ENCODE measurements at regions not wholly inside any gene's neighbourhood (a gene's known extent, or its start where the extent isn't known, plus 50 kb on each side); places are given as distances from the start of the nearest gene placed in this dataset.

DNA sequence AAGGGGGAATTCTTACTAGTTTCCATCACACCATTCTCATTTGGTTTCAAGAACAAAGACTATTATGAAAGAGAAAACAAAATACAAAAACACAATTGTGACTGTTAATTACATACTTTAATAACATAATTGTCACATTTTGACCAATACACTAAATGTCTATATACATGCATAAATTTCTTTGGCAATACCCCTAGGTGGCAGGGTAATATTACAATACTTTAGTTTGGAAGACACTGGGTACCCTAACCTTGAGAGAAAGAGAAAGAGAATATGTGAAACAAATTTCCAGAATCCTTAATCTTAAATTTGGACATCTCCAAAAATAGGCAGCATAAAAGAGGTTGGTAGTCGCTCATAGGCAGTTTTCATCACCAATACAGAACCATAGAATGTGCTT, 619.6 kb upstream of the ADAMTS16 start:
- WGBS, 2 donors, result 56 to 60% methylated on average over 1 of the region's 1 CpG
- no peak for ATAC-seq (ENCODE audit: low FRiP score)
- DNase-seq, result no peak
- Histone ChIP-seq H3K4me1 (ENCODE audit: control insufficient read depth in 1 of 2, insufficient read depth in 2 of 2, low read length in 2 of 2) (no peaks in the 10 kb centered on the region), H3K27me3 (ENCODE audit: control insufficient read depth in 1 of 2, insufficient read depth in 2 of 2, low read length in 1 of 2) (no peaks in the 10 kb centered on the region), H3K9me3 (ENCODE audit: control insufficient read depth, low read length) (no peaks in the 10 kb centered on the region), H3K4me3 (ENCODE audit: low read length in 2 of 2) (no peak overlapping the region), H3K36me3 (ENCODE audit: control insufficient read depth in 1 of 2, insufficient read depth in 2 of 2, low read length in 1 of 2) (no peaks in the 10 kb centered on the region), H3K27ac (ENCODE audit: low read depth in 1 of 2, low read length in 2 of 2) (no peak overlapping the region)
- intact Hi-C loops (cut with DNase I), result no loop called here

DNA sequence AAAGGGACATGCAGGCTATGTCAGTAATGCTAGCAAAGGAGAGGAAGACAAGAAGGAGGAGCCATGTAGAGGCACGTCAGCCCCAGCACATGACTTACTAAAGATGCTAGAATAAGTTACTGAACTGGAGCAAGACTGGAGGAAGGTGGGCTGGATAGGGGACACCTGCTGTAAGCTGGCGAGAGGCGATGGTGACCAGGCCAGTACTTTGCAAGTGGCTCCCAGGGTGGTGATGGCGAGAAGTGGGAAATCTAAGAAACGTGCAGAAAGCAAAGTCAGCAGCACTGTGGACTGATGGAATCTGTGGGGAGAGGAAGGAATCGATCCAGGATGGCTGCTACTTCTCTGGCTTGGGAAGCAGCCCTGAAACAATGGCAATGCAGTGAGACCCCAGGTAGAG, 617.1 kb upstream of the ADAMTS16 start:
- Histone ChIP-seq H3K4me3 (ENCODE audit: low read length in 2 of 2) (no peak overlapping the region), H3K9me3 (ENCODE audit: control insufficient read depth, low read length) (no peaks in the 10 kb centered on the region), H3K27ac (ENCODE audit: low read depth in 1 of 2, low read length in 2 of 2) (no peak overlapping the region), H3K27me3 (ENCODE audit: control insufficient read depth in 1 of 2, insufficient read depth in 2 of 2, low read length in 1 of 2) (no peaks in the 10 kb centered on the region), H3K36me3 (ENCODE audit: control insufficient read depth in 1 of 2, insufficient read depth in 2 of 2, low read length in 1 of 2) (no peaks in the 10 kb centered on the region), H3K4me1 (ENCODE audit: control insufficient read depth in 1 of 2, insufficient read depth in 2 of 2, low read length in 2 of 2) (no peaks in the 10 kb centered on the region)
- ATAC-seq (ENCODE audit: low FRiP score) (no peak), DNase-seq (no peak)
- intact Hi-C loops (cut with DNase I), result no loop called here
- WGBS, 2 donors, result 69 to 70% methylated on average over 6 of the region's 6 CpGs

DNA sequence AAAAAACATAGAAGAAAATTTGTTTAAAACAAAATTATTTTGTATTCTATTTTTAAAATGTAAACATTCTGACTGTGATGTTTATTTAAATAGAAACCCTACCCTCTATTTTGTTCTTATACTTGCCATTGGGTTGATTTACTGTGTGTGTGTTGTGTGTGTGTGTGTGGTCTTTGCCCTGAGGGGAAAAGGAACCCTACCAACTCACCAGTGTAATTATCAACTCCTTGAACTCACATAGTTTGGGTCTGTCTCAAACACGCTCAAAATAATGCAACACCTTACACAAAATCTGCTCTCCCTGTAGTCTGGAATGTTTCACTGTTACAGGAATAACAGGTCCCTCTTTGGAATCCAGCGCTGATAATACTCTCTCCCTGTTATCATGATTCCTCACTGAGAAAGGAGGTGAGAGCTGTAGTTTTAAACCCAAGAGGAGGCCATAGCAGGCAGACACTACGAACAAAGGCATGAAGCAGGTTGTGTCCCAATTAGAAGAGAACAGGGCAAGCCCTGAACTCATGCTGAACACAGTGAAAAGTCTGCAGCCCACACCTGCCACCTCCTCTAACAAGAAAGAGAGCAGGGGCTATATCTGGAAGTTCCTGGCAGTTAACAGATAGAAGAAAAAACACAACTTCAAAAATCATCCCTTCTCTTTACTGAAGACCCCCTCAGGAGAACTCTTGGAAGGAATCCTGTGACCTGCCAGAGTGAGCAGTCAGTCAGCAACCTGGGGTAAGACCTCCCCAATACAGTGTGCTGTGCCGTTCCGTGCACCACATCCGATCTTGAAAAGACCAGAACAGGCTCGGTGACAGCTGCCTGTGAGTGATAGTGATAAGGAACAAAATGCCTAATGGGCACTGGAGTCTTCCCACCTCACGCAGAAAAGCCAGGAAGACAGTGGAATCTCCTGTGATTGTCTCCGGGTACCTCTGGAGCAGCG, 608.1 kb upstream of the ADAMTS16 start:
- no peak for DNase-seq
- Histone ChIP-seq H3K4me1 (ENCODE audit: control insufficient read depth in 1 of 2, insufficient read depth in 2 of 2, low read length in 2 of 2) (no peaks in the 10 kb centered on the region), H3K9me3 (ENCODE audit: control insufficient read depth, low read length) (no peaks in the 10 kb centered on the region), H3K27me3 (ENCODE audit: control insufficient read depth in 1 of 2, insufficient read depth in 2 of 2, low read length in 1 of 2) (no peaks in the 10 kb centered on the region), H3K4me3 (ENCODE audit: low read length in 2 of 2) (no peak overlapping the region), H3K36me3 (ENCODE audit: control insufficient read depth in 1 of 2, insufficient read depth in 2 of 2, low read length in 1 of 2) (no peaks in the 10 kb centered on the region), H3K27ac (ENCODE audit: low read depth in 1 of 2, low read length in 2 of 2) (no peak overlapping the region)
- WGBS, 2 donors, result 59 to 67% methylated on average over 10 of the region's 10 CpGs
- no peak for ATAC-seq (ENCODE audit: low FRiP score)
- intact Hi-C loops (cut with DNase I), result no loop called here

DNA sequence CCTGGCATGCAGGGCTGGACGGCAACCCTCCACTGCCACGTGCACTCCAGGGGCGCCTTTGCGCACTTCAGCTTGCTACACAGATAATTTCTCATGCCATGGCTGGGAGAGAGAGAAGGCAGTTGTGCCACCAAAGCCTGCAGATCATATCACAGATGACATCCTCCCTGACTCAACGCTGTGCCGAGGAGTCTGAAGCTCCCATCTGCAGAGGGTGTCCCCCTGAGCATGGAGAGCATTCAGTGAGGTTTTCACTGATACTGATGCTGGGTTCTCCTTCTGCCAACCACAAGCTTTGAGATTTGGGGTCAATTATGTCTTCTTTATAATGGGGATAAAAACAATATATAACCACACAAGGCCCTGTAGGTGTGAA, 607.4 kb upstream of the ADAMTS16 start:
- DNase-seq (no peak), ATAC-seq (ENCODE audit: low FRiP score) (no peak)
- intact Hi-C loops (cut with DNase I), result no loop called here
- H3K4me1 ChIP-seq (ENCODE audit: control insufficient read depth in 1 of 2, insufficient read depth in 2 of 2, low read length in 2 of 2), result no peaks in the 10 kb centered on the region
- H3K27ac ChIP-seq (ENCODE audit: low read depth in 1 of 2, low read length in 2 of 2), result no peak overlapping the region
- H3K9me3 ChIP-seq (ENCODE audit: control insufficient read depth, low read length), result no peaks in the 10 kb centered on the region
- no peaks in the 10 kb centered on the region for H3K36me3 ChIP-seq (ENCODE audit: control insufficient read depth in 1 of 2, insufficient read depth in 2 of 2, low read length in 1 of 2)
- no peaks in the 10 kb centered on the region for H3K27me3 ChIP-seq (ENCODE audit: control insufficient read depth in 1 of 2, insufficient read depth in 2 of 2, low read length in 1 of 2)
- no peak overlapping the region for H3K4me3 ChIP-seq (ENCODE audit: low read length in 2 of 2)
- 83 to 87% methylated on average over 6 of the region's 6 CpGs for WGBS, 2 donors

DNA sequence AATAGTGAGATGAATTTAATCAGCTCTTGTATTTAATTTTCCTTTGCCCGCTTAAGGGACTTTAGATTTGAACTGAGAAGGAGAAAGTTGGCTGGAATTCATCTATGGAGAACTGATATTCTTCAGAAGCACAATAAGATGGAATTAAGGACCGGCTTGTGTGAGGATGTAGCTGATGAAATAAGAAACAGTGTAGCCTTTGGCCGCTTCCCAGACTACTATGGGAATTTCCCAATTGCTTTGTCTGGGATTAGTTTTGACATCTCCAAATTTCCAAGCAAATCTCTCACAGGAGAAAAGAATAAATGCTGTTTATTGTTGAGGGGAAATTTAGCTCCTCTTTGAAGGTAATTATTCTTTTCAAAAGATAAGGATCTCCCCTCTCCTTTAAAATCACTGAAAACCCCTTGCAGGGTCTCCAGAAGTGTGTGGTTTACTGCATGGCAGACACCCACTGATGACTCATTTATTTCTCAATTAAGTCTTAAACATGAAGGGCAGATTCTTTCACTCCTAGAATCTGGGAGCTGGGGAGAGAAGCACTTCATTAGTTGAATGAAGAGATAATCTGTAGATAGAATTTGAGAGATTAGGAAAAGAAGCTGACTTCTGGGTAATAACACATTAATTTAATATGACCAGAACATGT, 606.5 kb upstream of the ADAMTS16 start:
- ATAC-seq (ENCODE audit: low FRiP score) (no peak), DNase-seq (no peak)
- WGBS, 2 donors, result 72 to 83% methylated on average over 3 of the region's 3 CpGs

DNA sequence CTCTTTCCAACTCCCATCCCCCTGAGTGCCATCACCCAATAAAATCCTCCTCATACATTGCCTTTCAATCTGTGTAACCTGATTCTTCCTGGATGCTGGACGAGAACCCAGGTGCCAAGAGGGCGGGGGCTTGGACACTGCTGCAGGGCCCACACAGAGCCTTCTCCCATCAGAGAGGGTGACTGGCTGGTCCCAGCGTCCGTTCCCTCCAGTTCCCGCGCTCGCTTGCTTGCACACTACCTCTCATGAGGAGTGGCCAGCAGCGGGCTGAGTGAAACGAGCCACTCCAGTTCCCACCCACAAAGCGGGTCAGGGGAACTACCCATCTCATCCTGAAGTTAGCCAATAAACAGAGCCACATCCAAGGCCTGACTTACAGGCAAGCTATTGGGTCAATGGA, 602.6 kb upstream of the ADAMTS16 start:
- Histone ChIP-seq H3K27ac (ENCODE audit: low read depth in 1 of 2, low read length in 2 of 2) (no peak overlapping the region), H3K27me3 (ENCODE audit: control insufficient read depth in 1 of 2, insufficient read depth in 2 of 2, low read length in 1 of 2) (no peaks in the 10 kb centered on the region), H3K9me3 (ENCODE audit: control insufficient read depth, low read length) (no peaks in the 10 kb centered on the region), H3K4me1 (ENCODE audit: control insufficient read depth in 1 of 2, insufficient read depth in 2 of 2, low read length in 2 of 2) (no peaks in the 10 kb centered on the region), H3K36me3 (ENCODE audit: control insufficient read depth in 1 of 2, insufficient read depth in 2 of 2, low read length in 1 of 2) (no peaks in the 10 kb centered on the region), H3K4me3 (ENCODE audit: low read length in 2 of 2) (no peak overlapping the region)
- intact Hi-C loops (cut with DNase I), result no loop called here
- DNase-seq (no peak), ATAC-seq (ENCODE audit: low FRiP score) (no peak)
- WGBS, 2 donors, result 79 to 82% methylated on average over 10 of the region's 10 CpGs

More for the DNA sequence above, 606.5 kb upstream of the ADAMTS16 start:
- Histone ChIP-seq H3K27ac (ENCODE audit: low read depth in 1 of 2, low read length in 2 of 2) (no peak overlapping the region), H3K4me1 (ENCODE audit: control insufficient read depth in 1 of 2, insufficient read depth in 2 of 2, low read length in 2 of 2) (no peaks in the 10 kb centered on the region), H3K4me3 (ENCODE audit: low read length in 2 of 2) (no peak overlapping the region), H3K9me3 (ENCODE audit: control insufficient read depth, low read length) (no peaks in the 10 kb centered on the region), H3K27me3 (ENCODE audit: control insufficient read depth in 1 of 2, insufficient read depth in 2 of 2, low read length in 1 of 2) (no peaks in the 10 kb centered on the region), H3K36me3 (ENCODE audit: control insufficient read depth in 1 of 2, insufficient read depth in 2 of 2, low read length in 1 of 2) (no peaks in the 10 kb centered on the region)
- intact Hi-C loops (cut with DNase I), result no loop called here

DNA sequence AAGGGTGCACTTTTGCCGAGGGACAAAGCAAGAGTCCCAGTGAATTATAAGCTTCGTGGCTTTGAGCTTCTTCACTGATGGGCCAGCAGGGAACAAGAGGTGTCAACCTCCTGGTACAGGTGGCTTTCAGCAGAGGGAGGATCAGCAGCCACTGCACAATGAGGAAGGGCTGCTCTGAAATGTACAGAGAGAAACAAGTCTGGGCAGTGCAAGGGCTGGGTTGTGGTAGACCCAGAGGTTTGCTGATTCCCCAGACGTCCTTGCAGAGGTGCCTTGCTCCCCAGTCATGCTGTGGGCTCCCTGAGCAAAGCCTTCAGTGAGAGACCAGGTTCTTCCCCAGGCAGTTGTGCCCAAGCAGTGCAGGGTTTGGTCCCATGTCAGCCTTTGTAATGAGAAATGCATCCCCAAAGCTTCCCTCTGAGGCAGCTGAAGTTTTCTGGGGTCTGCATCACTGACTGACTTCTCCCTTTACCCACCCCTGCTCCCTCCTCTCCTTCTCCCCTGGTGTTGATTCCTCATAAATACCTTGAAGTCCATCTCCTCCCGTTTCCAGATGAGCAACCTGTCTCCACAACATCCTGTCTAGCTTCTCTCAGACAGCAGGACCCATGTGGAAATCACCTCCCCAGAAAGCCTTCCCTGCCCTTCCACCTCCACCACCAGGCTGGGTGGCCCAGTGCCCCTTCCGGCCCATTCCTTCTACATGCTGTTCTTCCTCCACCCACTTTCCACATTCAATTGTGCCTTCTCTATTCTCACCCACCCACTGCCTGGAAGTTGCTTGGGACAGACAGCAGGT, 599.6 kb upstream of the ADAMTS16 start:
- WGBS, 2 donors, result 56 to 62% methylated on average over 5 of the region's 5 CpGs
- no peak for DNase-seq
- ATAC-seq (ENCODE audit: low FRiP score), result no peak
- no peak overlapping the region for H3K4me3 ChIP-seq (ENCODE audit: low read length in 2 of 2)
- no peaks in the 10 kb centered on the region for H3K36me3 ChIP-seq (ENCODE audit: control insufficient read depth in 1 of 2, insufficient read depth in 2 of 2, low read length in 1 of 2)
- H3K4me1 ChIP-seq (ENCODE audit: control insufficient read depth in 1 of 2, insufficient read depth in 2 of 2, low read length in 2 of 2), result no peaks in the 10 kb centered on the region
- no peak overlapping the region for H3K27ac ChIP-seq (ENCODE audit: low read depth in 1 of 2, low read length in 2 of 2)
- no peaks in the 10 kb centered on the region for H3K9me3 ChIP-seq (ENCODE audit: control insufficient read depth, low read length)
- intact Hi-C loops (cut with DNase I), result no loop called here
- H3K27me3 ChIP-seq (ENCODE audit: control insufficient read depth in 1 of 2, insufficient read depth in 2 of 2, low read length in 1 of 2), result no peaks in the 10 kb centered on the region

DNA sequence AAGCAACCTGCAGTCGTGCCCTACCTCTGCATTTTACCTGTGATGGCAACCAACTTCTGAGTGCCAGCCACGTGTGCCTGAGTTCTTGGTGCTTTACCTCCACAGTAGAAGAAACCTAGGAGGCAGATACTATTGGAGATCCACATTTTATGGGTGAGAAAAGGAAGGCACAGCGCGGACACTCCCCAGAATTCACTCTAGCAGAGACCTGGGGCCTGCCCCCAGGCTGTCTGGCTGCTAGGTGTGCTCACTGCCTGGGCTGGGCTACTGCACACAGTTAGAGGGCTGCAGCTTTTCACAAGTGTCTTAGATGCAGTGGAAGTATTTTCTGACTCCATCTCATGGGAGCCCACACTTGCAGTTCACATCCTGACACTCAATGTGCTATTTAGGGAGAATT, 598.8 kb upstream of the ADAMTS16 start:
- Histone ChIP-seq H3K4me1 (ENCODE audit: control insufficient read depth in 1 of 2, insufficient read depth in 2 of 2, low read length in 2 of 2) (no peaks in the 10 kb centered on the region), H3K27ac (ENCODE audit: low read depth in 1 of 2, low read length in 2 of 2) (no peak overlapping the region), H3K9me3 (ENCODE audit: control insufficient read depth, low read length) (no peaks in the 10 kb centered on the region), H3K4me3 (ENCODE audit: low read length in 2 of 2) (no peak overlapping the region), H3K27me3 (ENCODE audit: control insufficient read depth in 1 of 2, insufficient read depth in 2 of 2, low read length in 1 of 2) (no peaks in the 10 kb centered on the region), H3K36me3 (ENCODE audit: control insufficient read depth in 1 of 2, insufficient read depth in 2 of 2, low read length in 1 of 2) (no peaks in the 10 kb centered on the region)
- DNase-seq, result no peak
- intact Hi-C loops (cut with DNase I), result no loop called here
- WGBS, 2 donors, result 81 to 86% methylated on average over 4 of the region's 4 CpGs
- no peak for ATAC-seq (ENCODE audit: low FRiP score)
